ENCODE measurements at regions not wholly inside any gene's neighbourhood (a gene's known extent, or its start where the extent isn't known, plus 50 kb on each side); places are given as distances from the start of the nearest gene placed in this dataset.

- no peak for TF ChIP-seq PATZ1 (CRISPR knock-in tag; IDR thresholded peaks at IDR 0.05; ENCODE audit: borderline replicate concordance)
- no peak for TF ChIP-seq CUX1 (CRISPR knock-in tag; IDR thresholded peaks at IDR 0.05)
- no peak for TF ChIP-seq BCOR (IDR thresholded peaks at IDR 0.05)
- TF ChIP-seq ETV1 (tag; conservative IDR thresholded peaks at IDR 0.05; ENCODE audit: low read depth), result no peak
Observed at GRCh38 chr2:239748811-239749210, 276.3 kb downstream of the NDUFA10 start (continued).
